ENCODE measurements at regions not wholly inside any gene's neighbourhood (a gene's known extent, or its start where the extent isn't known, plus 50 kb on each side); places are given as distances from the start of the nearest gene placed in this dataset.

DNA sequence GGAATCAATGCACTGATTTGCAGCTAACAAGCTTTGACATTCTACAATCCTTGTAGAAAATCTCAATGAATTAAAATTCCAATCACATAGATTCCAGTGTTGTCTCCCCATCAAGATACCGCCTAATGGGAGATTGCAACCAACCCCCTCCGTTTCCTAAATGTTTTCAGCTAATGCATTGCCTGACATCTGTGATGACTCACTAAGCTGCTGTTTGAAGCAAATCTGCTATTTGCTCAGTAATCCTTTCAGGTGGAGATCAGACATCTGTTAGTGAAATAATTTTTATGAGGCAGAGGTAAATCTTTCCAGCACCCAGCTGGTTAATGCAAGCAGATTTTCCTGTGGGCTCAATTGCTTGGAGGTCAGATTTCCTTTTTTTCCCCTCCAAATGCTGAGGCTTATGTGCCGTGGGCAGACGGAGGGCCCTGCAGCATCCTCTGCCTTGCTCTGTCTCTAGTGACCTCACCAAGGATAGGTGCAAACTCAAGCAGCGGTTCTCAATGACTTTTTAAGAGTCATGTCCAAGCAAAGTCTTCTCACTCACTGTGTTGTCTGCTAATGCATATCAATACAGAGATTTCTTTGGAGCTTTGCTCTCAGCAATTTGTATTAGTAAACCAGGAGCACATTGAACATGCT lies 91.1 kb upstream of the RAB3GAP2 start:
- no peak for DNase-seq (ENCODE audit: low read depth)

DNA sequence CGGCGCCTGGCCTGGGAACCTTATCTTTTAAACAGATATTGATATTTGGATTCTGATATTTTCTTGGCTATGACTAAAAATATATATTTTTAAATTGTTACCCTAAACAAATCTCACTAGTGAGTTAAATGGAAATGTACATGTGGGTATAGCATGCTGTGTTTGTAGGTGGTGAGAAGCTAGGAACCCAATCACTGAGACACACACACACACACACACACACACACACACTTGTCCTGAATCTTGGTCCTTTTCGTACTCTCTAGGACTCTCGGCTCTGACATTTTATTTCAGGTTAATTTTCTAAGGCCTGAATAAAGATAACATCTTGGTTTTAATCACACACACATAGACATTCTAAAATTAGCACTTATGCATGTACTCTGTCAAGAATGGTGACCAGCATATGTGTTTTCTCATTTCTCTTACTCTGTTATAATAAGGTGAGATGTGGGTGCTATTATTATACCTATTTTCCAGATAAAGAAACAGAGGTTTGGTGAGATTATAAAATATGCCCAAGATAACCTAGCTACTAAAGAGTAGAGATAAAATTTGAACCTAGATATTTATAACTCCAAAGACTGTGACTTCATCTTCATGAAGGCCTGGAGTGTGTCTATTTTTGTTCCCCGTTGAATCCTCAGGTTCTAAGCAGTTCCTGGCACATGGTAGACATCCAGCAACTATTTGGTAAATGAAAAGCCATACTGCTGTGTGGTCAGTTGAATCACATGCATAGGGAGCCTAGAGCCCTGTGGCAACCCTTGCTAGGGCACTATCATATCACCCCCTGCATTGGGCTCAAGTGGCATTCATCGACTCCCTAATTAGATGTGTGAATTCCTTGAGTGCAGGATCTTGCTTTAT lies 85.0 kb upstream of the RAB3GAP2 start:
- no peak for DNase-seq (ENCODE audit: low read depth)

DNA sequence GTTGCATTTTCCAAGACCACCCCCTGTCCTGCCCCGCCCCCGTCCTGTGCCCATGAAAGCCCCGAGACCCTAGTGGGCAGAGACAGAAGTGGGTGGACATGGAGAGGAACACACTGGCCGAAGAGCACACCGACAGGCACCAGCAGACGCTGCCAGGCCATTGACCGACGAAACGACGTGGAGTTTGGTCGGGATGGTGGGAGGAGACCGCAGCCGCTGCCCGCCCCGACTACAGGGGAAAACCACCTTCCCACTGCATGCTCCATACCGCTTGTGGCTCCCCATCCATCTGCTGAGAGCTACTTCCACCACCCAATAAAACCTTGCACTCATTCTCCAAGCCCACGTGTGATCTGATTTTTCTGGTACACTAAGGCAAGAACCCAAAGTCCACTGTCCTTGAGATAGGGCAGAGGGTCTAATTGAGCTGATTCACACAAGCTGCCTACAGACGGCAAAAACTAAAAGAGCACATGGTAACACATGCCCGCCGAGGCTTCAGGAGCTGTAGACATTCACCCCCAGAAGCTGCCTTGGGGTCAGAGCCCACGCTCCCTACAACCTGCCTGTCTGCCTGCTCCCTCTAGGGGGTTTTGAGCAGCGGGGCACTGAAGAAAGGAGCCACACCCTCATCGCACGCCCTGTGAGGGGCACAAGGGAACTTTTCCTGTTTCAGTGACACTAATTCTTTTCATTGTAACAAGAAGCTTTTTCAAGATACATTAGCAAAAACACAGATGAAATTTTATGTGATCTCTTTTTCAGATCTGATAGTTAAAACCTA lies 81.2 kb upstream of the RAB3GAP2 start:
- no peak for DNase-seq (ENCODE audit: low read depth)

- DNase-seq (ENCODE audit: low read depth) = no peak
These were observed 76.0 kb upstream of the RAB3GAP2 start for GRCh38 chr1:220348211-220348610.

- DNase-seq (ENCODE audit: low read depth) = no peak
These were observed 75.5 kb upstream of the RAB3GAP2 start for GRCh38 chr1:220347654-220348175.

- DNase-seq (ENCODE audit: low read depth) = no peak
These were observed 72.5 kb upstream of the RAB3GAP2 start for GRCh38 chr1:220344745-220345144.

DNA sequence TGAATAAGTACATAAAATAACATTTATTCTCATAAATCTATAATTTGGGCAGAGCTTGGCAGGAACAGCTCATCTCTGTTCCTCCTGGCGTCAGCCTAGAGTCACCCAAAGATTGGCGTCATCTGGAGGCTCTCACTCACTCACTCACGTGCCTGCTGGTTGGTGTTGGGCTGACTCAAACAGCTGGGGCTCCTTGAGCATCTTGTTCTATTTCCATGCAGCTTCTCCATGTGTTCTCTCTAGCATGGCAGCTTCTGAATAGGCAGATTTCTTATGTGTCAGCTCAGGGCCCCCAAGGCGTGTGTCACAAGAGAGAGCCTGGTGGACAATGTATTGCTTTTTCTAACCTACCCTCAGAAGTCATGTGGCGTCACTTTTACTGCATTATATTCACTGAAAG lies 70.6 kb upstream of the RAB3GAP2 start:
- DNase-seq (ENCODE audit: low read depth) = no peak

DNA sequence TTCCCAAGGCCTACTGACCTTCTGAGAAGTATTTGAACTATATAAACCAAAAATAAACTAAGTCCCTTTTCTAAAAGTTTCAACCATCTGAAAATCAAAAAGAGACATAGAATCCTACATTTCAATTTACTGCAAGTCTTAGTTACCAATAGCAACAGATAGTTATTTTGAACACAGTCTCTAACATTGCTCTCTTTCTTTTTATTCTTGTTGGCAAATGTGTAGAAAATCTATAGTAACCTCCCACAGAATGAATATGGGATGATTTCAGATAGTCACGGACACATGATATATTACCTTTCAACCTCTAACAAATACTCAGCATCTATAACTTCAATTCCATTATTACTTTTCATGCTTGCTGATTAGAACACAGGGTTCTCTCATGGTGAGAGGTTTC lies 68.9 kb upstream of the RAB3GAP2 start:
- no peak for DNase-seq (ENCODE audit: low read depth)

DNA sequence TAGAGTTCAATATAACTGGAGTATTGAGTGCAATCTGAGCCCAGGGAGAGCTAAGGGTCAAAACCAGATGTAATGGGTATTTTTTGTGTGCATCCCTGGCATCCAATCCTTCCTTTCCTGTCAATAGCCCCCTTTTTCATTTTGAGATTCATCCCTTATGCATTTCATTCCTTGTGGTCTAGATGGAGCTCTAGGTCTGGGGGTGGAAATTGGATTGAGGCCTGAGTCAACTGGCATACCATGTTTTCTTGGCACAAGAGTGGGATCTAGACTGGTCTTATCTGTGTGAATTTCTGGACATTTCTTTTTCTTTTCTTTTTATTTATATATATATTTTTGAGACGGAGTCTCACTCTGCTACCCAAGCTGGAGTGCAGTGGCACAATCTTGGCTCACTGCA lies 67.3 kb upstream of the RAB3GAP2 start:
- no peak for DNase-seq (ENCODE audit: low read depth)

GRCh38 chr1:220338759-220339158 lies 66.5 kb upstream of the RAB3GAP2 start:
- no peak for DNase-seq (ENCODE audit: low read depth)

- DNase-seq (ENCODE audit: low read depth) = no peak
These were observed 64.3 kb upstream of the RAB3GAP2 start for GRCh38 chr1:220336391-220337031.

GRCh38 chr1:220335668-220336067 lies 63.4 kb upstream of the RAB3GAP2 start:
- DNase-seq (ENCODE audit: low read depth) = no peak

- DNase-seq (ENCODE audit: low read depth) = no peak
These were observed 59.1 kb upstream of the RAB3GAP2 start for GRCh38 chr1:220331318-220331717.

GRCh38 chr1:220330265-220330664 lies 58.0 kb upstream of the RAB3GAP2 start:
- no peak for DNase-seq (ENCODE audit: low read depth)

DNA sequence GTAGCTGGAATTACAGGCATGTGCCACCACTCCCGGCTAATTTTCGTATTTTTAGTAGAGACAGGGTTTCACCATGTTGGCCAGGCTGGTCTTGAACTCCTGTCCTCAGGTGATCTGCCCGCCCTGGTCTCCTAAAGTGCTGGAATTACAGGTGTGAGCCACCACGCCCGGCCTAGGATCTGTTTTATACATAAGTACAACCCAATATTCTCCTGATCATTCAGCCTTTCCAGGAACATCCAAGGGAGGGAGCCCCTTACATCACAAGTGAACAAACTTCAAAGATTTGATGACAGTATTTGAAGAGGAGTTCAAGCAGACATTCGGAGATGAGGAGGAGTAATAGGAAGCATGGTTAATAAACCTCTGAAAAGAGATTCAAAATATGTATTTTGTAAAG lies 54.9 kb upstream of the RAB3GAP2 start:
- DNase-seq (ENCODE audit: low read depth) = no peak

GRCh38 chr1:220326578-220326977 lies 54.3 kb upstream of the RAB3GAP2 start:
- DNase-seq (ENCODE audit: low read depth) = no peak

DNA sequence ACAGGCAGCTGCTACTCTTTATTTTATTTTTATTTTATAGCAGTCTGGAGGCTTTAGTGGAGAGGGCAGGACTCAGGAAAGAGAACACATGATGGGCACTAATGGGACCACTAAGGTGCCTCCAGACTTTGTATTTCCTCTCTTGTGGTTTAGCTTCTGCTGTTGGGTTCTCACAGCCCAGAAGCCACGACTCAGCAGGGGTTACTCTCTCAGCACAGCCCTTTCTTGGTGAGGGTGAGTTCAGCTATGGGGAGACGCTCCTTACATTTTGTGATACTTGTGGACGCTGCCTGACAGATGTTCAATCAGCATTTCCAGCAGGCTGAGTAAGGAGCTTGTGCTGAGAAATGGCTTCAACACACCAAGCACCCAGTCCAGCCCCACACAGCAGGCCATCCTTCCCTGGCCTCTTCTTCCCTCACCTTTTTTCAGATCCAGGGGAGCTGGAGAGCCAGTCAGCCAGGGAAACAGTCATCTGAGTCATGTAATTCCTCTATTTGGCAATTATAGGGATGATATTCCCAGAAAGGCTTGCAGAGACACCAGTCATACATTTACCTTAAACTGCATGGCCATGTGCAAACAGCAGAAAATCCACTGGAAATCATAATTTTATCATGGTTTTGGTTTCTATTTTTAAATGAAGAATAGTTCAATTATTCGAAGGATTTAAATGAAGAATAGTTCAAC lies 53.2 kb upstream of the RAB3GAP2 start:
- no peak for DNase-seq (ENCODE audit: low read depth)

DNA sequence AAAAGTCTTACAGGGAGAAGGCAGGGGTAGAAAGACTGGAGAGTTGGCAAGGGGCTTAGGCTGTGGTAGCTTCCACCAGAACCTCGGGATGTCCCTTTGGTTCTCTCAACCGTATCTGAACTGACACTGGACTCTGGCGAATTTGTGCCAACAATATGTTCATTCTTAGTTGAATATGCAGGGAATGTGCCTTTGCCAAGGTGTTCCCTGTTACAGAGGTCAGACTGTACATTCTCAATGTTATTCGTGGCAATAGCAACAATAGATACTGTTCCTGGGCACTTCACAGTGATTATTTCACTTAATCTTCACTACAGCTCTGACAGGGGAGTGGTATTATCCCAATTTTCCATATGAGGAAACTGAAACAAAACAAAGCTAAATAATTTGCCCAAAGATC lies 51.5 kb upstream of the RAB3GAP2 start:
- DNase-seq (ENCODE audit: low read depth) = no peak

GRCh38 chr1:220322570-220322969 lies 50.3 kb upstream of the RAB3GAP2 start:
- DNase-seq (ENCODE audit: low read depth) = no peak
